CD4-positive, alpha-beta T cell (primary cell): ENCODE measurements at regions not wholly inside any gene's neighbourhood (a gene's known extent, or its start where the extent isn't known, plus 50 kb on each side); places are given as distances from the start of the nearest gene placed in this dataset.
"Not testable (repeated sequence)": the region's sequence is repeated elsewhere in the genome, so short reads cannot be mapped to it uniquely, and the experiment has no call there.

Experiments
- ATAC-seq: fragments of 200-7000 bp; cut with Tn5 transposase; one replicate; pipeline ENCODE4 v1.10.0; 2022; ENCODE audit warnings: mild to moderate bottlenecking; ENCODE audit not compliant: poor library complexity
- CTCF ChIA-PET: fragments of 350-600 bp; sonication (Branson Sonifier 250); formaldehyde crosslinking; loops from one replicate; lab custom pipeline; 2021; ENCODE audit warnings: antibody characterized with exemption, inconsistent platforms; lab: Charles Lee
- POLR2A ChIA-PET: fragments of 350-600 bp; sonication (Branson Sonifier 250); formaldehyde crosslinking; loops from one replicate; lab custom pipeline; 2021; ENCODE audit warnings: antibody characterized with exemption, inconsistent platforms; lab: Charles Lee
- DNase-seq, 14 experiments: peaks; one replicate each; pipeline ENCODE4 v3.0.0-alpha.2; 2013 to 2020; ENCODE audit warnings: mixed read lengths in 2 of 14
- H3K27ac ChIP-seq, 2 donors: one replicate each; pipeline versions ENCODE4 v1.5.1 to v1.7.0; 2013; ENCODE audit warnings: low read length in 2 of 2, low read depth in 1 of 2, mild to moderate bottlenecking in 1 of 2
- H3K27me3 ChIP-seq, 2 experiments: 1 replicate in 1 of 2; 2 replicates in 1 of 2; pipeline versions ENCODE4 v1.6.1 to v1.7.0; 2013; ENCODE audit warnings: low read length in 2 of 2, control low read depth in 1 of 2, mild to moderate bottlenecking in 1 of 2, moderate library complexity in 1 of 2; ENCODE audit not compliant: insufficient read depth in 2 of 2, control insufficient read depth in 1 of 2
- H3K36me3 ChIP-seq: one replicate; pipeline ENCODE4 v1.6.1; 2013; ENCODE audit warnings: low read length, control low read depth; ENCODE audit not compliant: insufficient read depth
- H3K4me1 ChIP-seq: one replicate; pipeline ENCODE4 v1.6.1; 2013; ENCODE audit warnings: low read length, control low read depth; ENCODE audit not compliant: insufficient read depth
- H3K4me3 ChIP-seq: one replicate; pipeline ENCODE4 v1.5.1; 2013; ENCODE audit warnings: mild to moderate bottlenecking, low read length, moderate library complexity
- H3K9me3 ChIP-seq, 2 experiments: 1 replicate in 1 of 2; 2 replicates in 1 of 2; pipeline versions ENCODE4 v1.6.1 to v1.7.0; 2013; ENCODE audit warnings: low read length in 2 of 2, mild to moderate bottlenecking in 2 of 2, control low read depth in 1 of 2, moderate library complexity in 1 of 2; ENCODE audit not compliant: control insufficient read depth in 1 of 2, insufficient read depth in 1 of 2
- H3K27ac Mint-ChIP-seq: one replicate; pipeline ENCODE4 v1.8.0; 2020; ENCODE audit warnings: mixed read lengths
- H3K27me3 Mint-ChIP-seq: one replicate; pipeline ENCODE4 v1.8.0; 2021; ENCODE audit warnings: mixed read lengths
- H3K36me3 Mint-ChIP-seq: one replicate; pipeline ENCODE4 v1.8.0; 2021; ENCODE audit warnings: low read depth, mixed read lengths
- H3K4me1 Mint-ChIP-seq: one replicate; pipeline ENCODE4 v1.8.0; 2021; ENCODE audit warnings: low read depth, mixed read lengths
- H3K4me3 Mint-ChIP-seq: one replicate; pipeline ENCODE4 v1.8.0; 2020; ENCODE audit warnings: mild to moderate bottlenecking, mixed read lengths
- H3K9me3 Mint-ChIP-seq: one replicate; pipeline ENCODE4 v1.8.0; 2020; ENCODE audit warnings: mixed read lengths
- CTCF ChIP-seq: fragments of 200-600 bp; IDR thresholded peaks from one replicate; pipeline ENCODE4 v1.8.0; 2022; ENCODE audit warnings: antibody characterized with exemption, mild to moderate bottlenecking
- intact Hi-C, 2 experiments: fragments of 100-400 bp; cut with DNase I in 1 of 2; cut with micrococcal nuclease in 1 of 2; formaldehyde crosslinking; loops; one replicate each; pipeline versions ENCODE4 v1.15.1 to v1.9.0; 2023 to 2025; cut with DNase I, micrococcal nuclease

GRCh38 chr4:134848681-134849080 is 647.1 kb upstream of the PABPC4L start:
- H3K9me3 Mint-ChIP-seq = peaks cover 6% of the 10 kb centered on the region
- Histone ChIP-seq H3K27me3 (no peaks in the 10 kb centered on the region), H3K4me1 (no peaks in the 10 kb centered on the region), H3K36me3 (no peaks in the 10 kb centered on the region), H3K27ac (no peak overlapping the region), H3K4me3 (no peak overlapping the region), H3K9me3 (peaks cover 0 to 6% of the 10 kb centered on the region in 2 experiments)
- H3K4me3 Mint-ChIP-seq = no peak overlapping the region
- ATAC-seq (no peak), DNase-seq (no peak)
- H3K36me3 Mint-ChIP-seq = no peaks in the 10 kb centered on the region
- CTCF ChIA-PET = no interaction called here
- no peaks in the 10 kb centered on the region for H3K27me3 Mint-ChIP-seq
- no peaks in the 10 kb centered on the region for H3K4me1 Mint-ChIP-seq
- no peak overlapping the region for H3K27ac Mint-ChIP-seq
- intact Hi-C loops = no loop called here
- no peak for TF ChIP-seq CTCF
- POLR2A ChIA-PET = no interaction called here

GRCh38 chr4:134830741-134831140 is 629.2 kb upstream of the PABPC4L start:
- H3K9me3 Mint-ChIP-seq, H3K4me3 ChIP-seq, H3K27me3 ChIP-seq, H3K27ac Mint-ChIP-seq, H3K36me3 ChIP-seq, DNase-seq, ATAC-seq, intact Hi-C loops, H3K4me3 Mint-ChIP-seq, H3K36me3 Mint-ChIP-seq, H3K9me3 ChIP-seq, H3K4me1 ChIP-seq, H3K4me1 Mint-ChIP-seq, CTCF ChIA-PET, H3K27ac ChIP-seq, POLR2A ChIA-PET, H3K27me3 Mint-ChIP-seq: not testable (repeated sequence)

GRCh38 chr4:134812611-134813010 is 611.0 kb upstream of the PABPC4L start:
- TF ChIP-seq CTCF = no peak
- CTCF ChIA-PET = no interaction called here
- no peak overlapping the region for H3K27ac Mint-ChIP-seq
- Histone ChIP-seq H3K4me1 (no peaks in the 10 kb centered on the region), H3K9me3 (peaks cover 0 to 4% of the 10 kb centered on the region in 2 experiments), H3K4me3 (no peak overlapping the region), H3K27ac (no peak overlapping the region), H3K36me3 (no peaks in the 10 kb centered on the region), H3K27me3 (no peaks in the 10 kb centered on the region)
- POLR2A ChIA-PET = no interaction called here
- ATAC-seq (no peak), DNase-seq (no peak)
- H3K9me3 Mint-ChIP-seq = peaks cover 8% of the 10 kb centered on the region
- intact Hi-C loops = no loop called here
- H3K4me1 Mint-ChIP-seq = no peaks in the 10 kb centered on the region
- no peak overlapping the region for H3K4me3 Mint-ChIP-seq
- H3K36me3 Mint-ChIP-seq = no peaks in the 10 kb centered on the region
- H3K27me3 Mint-ChIP-seq = no peaks in the 10 kb centered on the region

- no peak for ATAC-seq
Measured at GRCh38 chr4:134807231-134807745, 605.7 kb upstream of the PABPC4L start.

More at GRCh38 chr4:134807231-134807745, 605.7 kb upstream of the PABPC4L start:
- CTCF ChIA-PET = no interaction called here
- no peak for TF ChIP-seq CTCF
- H3K27ac ChIP-seq = no peak overlapping the region
- H3K36me3 ChIP-seq = no peaks in the 10 kb centered on the region
- POLR2A ChIA-PET = no interaction called here
- H3K36me3 Mint-ChIP-seq = no peaks in the 10 kb centered on the region
- no peaks in the 10 kb centered on the region for H3K27me3 Mint-ChIP-seq
- no peak overlapping the region for H3K27ac Mint-ChIP-seq
- no peaks in the 10 kb centered on the region for H3K4me1 ChIP-seq
- peaks cover 7% of the 10 kb centered on the region for H3K9me3 Mint-ChIP-seq
- H3K27me3 ChIP-seq = no peaks in the 10 kb centered on the region
- H3K4me3 Mint-ChIP-seq = no peak overlapping the region
- H3K4me3 ChIP-seq = no peak overlapping the region
- no peaks in the 10 kb centered on the region for H3K4me1 Mint-ChIP-seq
- intact Hi-C loops = no loop called here
- H3K9me3 ChIP-seq = peaks cover 0 to 4% of the 10 kb centered on the region in 2 experiments
- no peak for DNase-seq
